K562 (cell line): ENCODE measurements at regions not wholly inside any gene's neighbourhood (a gene's known extent, or its start where the extent isn't known, plus 50 kb on each side); places are given as distances from the start of the nearest gene placed in this dataset.

Source experiments
- CREB3 ChIP-seq: fragments of 450-650 bp; conservative IDR thresholded peaks from 2 replicates; pipeline ENCODE4 v1.6.1; 2016; ENCODE audit warnings: missing genetic modification characterization, low read depth, mild to moderate bottlenecking, missing compliant biosample characterization, moderate library complexity
- EGR1 ChIP-seq: fragments of 450-650 bp; conservative IDR thresholded peaks from 2 replicates; pipeline ENCODE4 v1.6.1; 2017; ENCODE audit warnings: mild to moderate bottlenecking
- KDM4B ChIP-seq, 2 experiments: fragments of 450-650 bp in 1 of 2; sonication (generic) in 1 of 2; IDR thresholded peaks; 2 replicates each; pipeline ENCODE4 v1.6.1; 2016 to 2017; ENCODE audit warnings: borderline replicate concordance in 2 of 2, antibody characterized with exemption in 1 of 2, low read depth in 1 of 2, mild to moderate bottlenecking in 1 of 2
- MYC ChIP-seq, 2 experiments: fragments of 250-450 bp in 1 of 2; sonication (Bioruptor Pico) in 1 of 2; IDR thresholded peaks; 2 replicates each; pipeline versions ENCODE4 v1.5.1 to v1.6.1; 2012 to 2021; ENCODE audit warnings: low read depth in 2 of 2, borderline replicate concordance in 1 of 2, improper control_type of control experiment in 1 of 2, low read length in 1 of 2, mild to moderate bottlenecking in 1 of 2, moderate library complexity in 1 of 2
- NRF1 ChIP-seq, 2 experiments: fragments of 450-650 bp; IDR thresholded peaks in 1 of 2; conservative IDR thresholded peaks in 1 of 2; 2 replicates each; pipeline ENCODE4 v1.6.1; 2014; ENCODE audit warnings: mild to moderate bottlenecking in 2 of 2
- RAD21 ChIP-seq, 2 experiments: fragments of 250-450 bp in 1 of 2; fragments of 450-650 bp in 1 of 2; sonication (Bioruptor Pico) in 1 of 2; formaldehyde crosslinking in 1 of 2; IDR thresholded peaks in 1 of 2; conservative IDR thresholded peaks in 1 of 2; 2 replicates each; pipeline versions ENCODE4 v1.4.0 to v1.8.0; 2020 to 2022; ENCODE audit warnings: mild to moderate bottlenecking in 2 of 2, moderate library complexity in 1 of 2
- TRIM25 ChIP-seq: fragments of 450-650 bp; IDR thresholded peaks from 2 replicates; pipeline ENCODE4 v1.7.0; 2016; ENCODE audit warnings: borderline replicate concordance
- UBTF ChIP-seq, 2 experiments: IDR thresholded peaks; 2 replicates each; pipeline ENCODE4 v1.6.1; 2012; ENCODE audit warnings: improper control_type of control experiment in 2 of 2, low read depth in 2 of 2, low read length in 2 of 2, borderline replicate concordance in 1 of 2
- ZNF134 ChIP-seq: fragments of 250-450 bp; sonication (Bioruptor Pico); conservative IDR thresholded peaks from 2 replicates; pipeline ENCODE4 v1.4.0; 2020
- ZNF436 ChIP-seq: fragments of 250-450, 450-650 bp; sonication (Bioruptor Pico); formaldehyde crosslinking; IDR thresholded peaks from 2 replicates; pipeline ENCODE4 v1.7.0; 2020; ENCODE audit warnings: mild to moderate bottlenecking
- ZNF561 ChIP-seq: fragments of 450-650 bp; formaldehyde crosslinking; conservative IDR thresholded peaks from 2 replicates; pipeline ENCODE4 v1.4.0; 2020; ENCODE audit warnings: mild to moderate bottlenecking, moderate library complexity
- ZNF717 ChIP-seq: fragments of 250-450 bp; sonication (Bioruptor Pico); IDR thresholded peaks from 2 replicates; pipeline ENCODE4 v1.5.0; 2021
- ZNF780A ChIP-seq: fragments of 250-450 bp; sonication (Bioruptor Pico); IDR thresholded peaks from 2 replicates; pipeline ENCODE4 v1.5.0; 2021; ENCODE audit warnings: mild to moderate bottlenecking
- TF ChIP-seq, protein P1 (sequence below), 2 experiments: fragments of 150-350 bp in 1 of 2; IDR thresholded peaks; 2 replicates each; pipeline ENCODE4 v1.6.1; 2012 to 2016; ENCODE audit warnings: low read depth in 2 of 2, low read length in 2 of 2, mild to moderate bottlenecking in 1 of 2, moderate library complexity in 1 of 2
- TF ChIP-seq, protein P2 (sequence below): fragments of 450-650 bp; formaldehyde crosslinking; conservative IDR thresholded peaks from 2 replicates; pipeline ENCODE4 v1.4.0; 2022; ENCODE audit warnings: mild to moderate bottlenecking, missing genetic modification characterization

DNA sequence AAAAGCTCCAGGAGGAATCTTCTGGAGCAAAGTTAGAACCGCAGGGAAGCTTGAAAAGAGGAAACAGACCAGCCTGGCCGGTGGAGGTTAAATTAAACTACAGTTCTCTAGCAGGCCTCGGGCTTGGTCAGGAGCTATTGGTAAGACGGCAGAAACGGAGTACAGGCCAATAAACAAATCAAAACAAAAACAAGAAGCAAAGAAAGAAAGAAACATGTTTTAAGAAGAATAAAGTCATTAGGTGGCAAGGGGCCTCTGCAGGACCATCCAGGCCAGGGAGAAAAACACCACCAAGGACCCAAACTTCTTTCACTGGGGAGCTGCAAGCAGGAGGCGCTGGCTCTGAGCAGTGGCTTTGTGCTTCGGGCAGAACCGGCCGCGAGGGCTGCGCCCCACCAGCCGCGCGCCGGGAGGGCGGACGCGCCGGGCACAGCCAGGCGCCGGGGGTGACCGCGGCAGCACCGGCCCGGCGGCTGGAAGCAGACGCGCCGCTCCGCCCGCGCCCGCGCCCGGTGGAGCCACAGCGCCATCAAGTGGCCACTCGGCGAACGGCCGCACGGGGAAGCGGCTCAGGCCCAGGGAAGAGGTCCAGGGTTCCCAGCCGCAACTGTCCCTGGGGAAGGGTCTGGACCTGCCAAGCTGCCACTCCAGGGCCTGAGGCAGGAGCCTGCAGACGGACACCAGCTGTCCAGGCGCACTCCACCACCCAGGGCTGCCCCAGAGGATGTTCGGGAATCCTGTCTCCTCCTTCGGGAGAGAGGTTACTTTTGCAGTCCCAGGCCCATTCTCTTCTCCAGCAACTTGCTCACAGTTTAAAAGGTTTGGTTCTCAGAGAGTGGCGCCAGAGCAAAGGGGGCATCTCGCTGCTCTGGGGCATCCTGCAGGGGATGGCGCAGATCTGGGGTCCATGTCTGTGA, 419.4 kb downstream of the SOX9 start (continued):
- no peak for TF ChIP-seq ZNF561
- TF ChIP-seq, protein P1, sequence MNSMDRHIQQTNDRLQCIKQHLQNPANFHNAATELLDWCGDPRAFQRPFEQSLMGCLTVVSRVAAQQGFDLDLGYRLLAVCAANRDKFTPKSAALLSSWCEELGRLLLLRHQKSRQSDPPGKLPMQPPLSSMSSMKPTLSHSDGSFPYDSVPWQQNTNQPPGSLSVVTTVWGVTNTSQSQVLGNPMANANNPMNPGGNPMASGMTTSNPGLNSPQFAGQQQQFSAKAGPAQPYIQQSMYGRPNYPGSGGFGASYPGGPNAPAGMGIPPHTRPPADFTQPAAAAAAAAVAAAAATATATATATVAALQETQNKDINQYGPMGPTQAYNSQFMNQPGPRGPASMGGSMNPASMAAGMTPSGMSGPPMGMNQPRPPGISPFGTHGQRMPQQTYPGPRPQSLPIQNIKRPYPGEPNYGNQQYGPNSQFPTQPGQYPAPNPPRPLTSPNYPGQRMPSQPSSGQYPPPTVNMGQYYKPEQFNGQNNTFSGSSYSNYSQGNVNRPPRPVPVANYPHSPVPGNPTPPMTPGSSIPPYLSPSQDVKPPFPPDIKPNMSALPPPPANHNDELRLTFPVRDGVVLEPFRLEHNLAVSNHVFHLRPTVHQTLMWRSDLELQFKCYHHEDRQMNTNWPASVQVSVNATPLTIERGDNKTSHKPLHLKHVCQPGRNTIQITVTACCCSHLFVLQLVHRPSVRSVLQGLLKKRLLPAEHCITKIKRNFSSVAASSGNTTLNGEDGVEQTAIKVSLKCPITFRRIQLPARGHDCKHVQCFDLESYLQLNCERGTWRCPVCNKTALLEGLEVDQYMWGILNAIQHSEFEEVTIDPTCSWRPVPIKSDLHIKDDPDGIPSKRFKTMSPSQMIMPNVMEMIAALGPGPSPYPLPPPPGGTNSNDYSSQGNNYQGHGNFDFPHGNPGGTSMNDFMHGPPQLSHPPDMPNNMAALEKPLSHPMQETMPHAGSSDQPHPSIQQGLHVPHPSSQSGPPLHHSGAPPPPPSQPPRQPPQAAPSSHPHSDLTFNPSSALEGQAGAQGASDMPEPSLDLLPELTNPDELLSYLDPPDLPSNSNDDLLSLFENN (IDR thresholded peaks at IDR 0.05; ENCODE audit: low read depth in 2 of 2, low read length in 2 of 2) = no peak
- TF ChIP-seq KDM4B (IDR thresholded peaks at IDR 0.05; ENCODE audit: borderline replicate concordance in 2 of 2, low read depth in 1 of 2) = no peak
- TF ChIP-seq NRF1 (conservative IDR thresholded peaks at IDR 0.05 in 1 of 2, IDR thresholded peaks at IDR 0.05 in 1 of 2) = no peak
- TF ChIP-seq MYC (IDR thresholded peaks at IDR 0.05; ENCODE audit: low read depth, low read length) = no peak
- no peak for TF ChIP-seq MYC (CRISPR knock-in tag; IDR thresholded peaks at IDR 0.05; ENCODE audit: borderline replicate concordance, low read depth)
- no peak for TF ChIP-seq ZNF780A (CRISPR knock-in tag)
- no peak for TF ChIP-seq ZNF436 (CRISPR knock-in tag)
- no peak for TF ChIP-seq ZNF134 (CRISPR knock-in tag)
- TF ChIP-seq UBTF (IDR thresholded peaks at IDR 0.05; ENCODE audit: borderline replicate concordance in 1 of 2, low read depth in 2 of 2, low read length in 2 of 2) = 0 out of 4 replicates have a peak, but pooled peaks of 1 of the 2 experiments have one; percentile 54
- TF ChIP-seq CREB3 (tag) = no peak
- TF ChIP-seq, protein P2, sequence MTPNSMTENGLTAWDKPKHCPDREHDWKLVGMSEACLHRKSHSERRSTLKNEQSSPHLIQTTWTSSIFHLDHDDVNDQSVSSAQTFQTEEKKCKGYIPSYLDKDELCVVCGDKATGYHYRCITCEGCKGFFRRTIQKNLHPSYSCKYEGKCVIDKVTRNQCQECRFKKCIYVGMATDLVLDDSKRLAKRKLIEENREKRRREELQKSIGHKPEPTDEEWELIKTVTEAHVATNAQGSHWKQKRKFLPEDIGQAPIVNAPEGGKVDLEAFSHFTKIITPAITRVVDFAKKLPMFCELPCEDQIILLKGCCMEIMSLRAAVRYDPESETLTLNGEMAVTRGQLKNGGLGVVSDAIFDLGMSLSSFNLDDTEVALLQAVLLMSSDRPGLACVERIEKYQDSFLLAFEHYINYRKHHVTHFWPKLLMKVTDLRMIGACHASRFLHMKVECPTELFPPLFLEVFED (CRISPR knock-in tag) = no peak
- TF ChIP-seq EGR1 = no peak
- TF ChIP-seq RAD21 (CRISPR knock-in tag; conservative IDR thresholded peaks at IDR 0.05 in 1 of 2, IDR thresholded peaks at IDR 0.05 in 1 of 2) = peak; percentile 77 to 94
- TF ChIP-seq TRIM25 = no peak
- no peak for TF ChIP-seq ZNF717 (CRISPR knock-in tag)
